A549 (cell line): ENCODE measurements at regions not wholly inside any gene's neighbourhood (a gene's known extent, or its start where the extent isn't known, plus 50 kb on each side); places are given as distances from the start of the nearest gene placed in this dataset.

ENCODE experiments used
- ATAC-seq, 2 experiments: fragments of 200-7000 bp in 1 of 2; fragments of >200 bp in 1 of 2; cut with Nextera tagmentation in 1 of 2; cut with Tn5 transposase in 1 of 2; 3 replicates each; pipeline versions ENCODE4 v1.8.0 to v1.9.1; 2018 to 2020; ENCODE audit warnings: mild to moderate bottlenecking in 1 of 2, moderate library complexity in 1 of 2
- CTCF ChIA-PET: fragments of 300-600 bp; sonication (Branson Sonifier 250); formaldehyde crosslinking; extraction: SDS; loops from one replicate; lab custom pipeline; 2021; ENCODE audit warnings: antibody characterized with exemption, inconsistent platforms; lab: Yijun Ruan, JAX
- POLR2A ChIA-PET: fragments of 350-600 bp; formaldehyde crosslinking; extraction: SDS; loops from one replicate; lab custom pipeline; 2021; ENCODE audit warnings: antibody characterized with exemption, inconsistent platforms; lab: Yijun Ruan, JAX
- DNase-seq, 2 experiments: peaks; one replicate each; pipeline versions ENCODE4 v3.0.0 to v3.0.0-alpha.2; 2011 to 2016; ENCODE audit warnings: low read depth in 1 of 2, low spot score in 1 of 2
- FAIRE-seq: peaks from 2 replicates; lab custom pipeline; 2011; peaks lifted over from hg19 to GRCh38; lab: Jason Lieb, UNC
- H3K27ac ChIP-seq, 2 experiments: fragments of >200 bp; sonication (Bioruptor Twin); formaldehyde crosslinking; 3 replicates each; pipeline ENCODE4 v1.5.1; 2016 to 2017
- H3K4me1 ChIP-seq: fragments of >200 bp; sonication (Bioruptor Twin); formaldehyde crosslinking; 3 replicates; pipeline ENCODE4 v1.6.1; 2016
- H3K4me2 ChIP-seq: fragments of >200 bp; sonication (Bioruptor Twin); formaldehyde crosslinking; 3 replicates; pipeline ENCODE4 v1.6.1; 2016
- H3K4me3 ChIP-seq: fragments of >200 bp; sonication (Bioruptor Twin); formaldehyde crosslinking; 3 replicates; pipeline ENCODE4 v1.5.1; 2016
- H3K9me3 ChIP-seq: fragments of >200 bp; sonication (Bioruptor Twin); formaldehyde crosslinking; 3 replicates; pipeline ENCODE4 v1.6.1; 2016
- CBX8 ChIP-seq: fragments of 200-600 bp; sonication (generic); IDR thresholded peaks from 2 replicates; pipeline ENCODE4 v1.6.1; 2016
- CHD4 ChIP-seq: fragments of 200-600 bp; sonication (generic); IDR thresholded peaks from 2 replicates; pipeline ENCODE4 v1.6.1; 2016; ENCODE audit warnings: antibody characterized with exemption, mild to moderate bottlenecking, borderline replicate concordance
- FOSL2 ChIP-seq, 2 experiments: fragments of 450-650 bp in 1 of 2; fragments of >200 bp in 1 of 2; sonication (Bioruptor Twin) in 1 of 2; formaldehyde crosslinking; IDR thresholded peaks; 2 replicates each; pipeline versions ENCODE4 v1.5.0 to v1.6.1; 2016 to 2020; ENCODE audit warnings: mild to moderate bottlenecking in 1 of 2, moderate library complexity in 1 of 2
- FOXS1 ChIP-seq: fragments of 250-450 bp; sonication (Bioruptor Pico); IDR thresholded peaks from 2 replicates; pipeline ENCODE4 v1.5.0; 2020; ENCODE audit warnings: mild to moderate bottlenecking, moderate library complexity
- HDAC2 ChIP-seq: fragments of 200-600 bp; sonication (generic); IDR thresholded peaks from 2 replicates; pipeline ENCODE4 v1.6.1; 2016
- HOXA7 ChIP-seq: fragments of 250-450 bp; sonication (Bioruptor Pico); IDR thresholded peaks from 2 replicates; pipeline ENCODE4 v1.5.0; 2020; ENCODE audit warnings: mild to moderate bottlenecking, moderate library complexity
- HOXB13 ChIP-seq: fragments of 250-450 bp; sonication (Bioruptor Pico); IDR thresholded peaks from 2 replicates; pipeline ENCODE4 v1.5.0; 2020; ENCODE audit warnings: low read depth, mild to moderate bottlenecking, moderate library complexity
- MAZ ChIP-seq: fragments of 150-350 bp; IDR thresholded peaks from 2 replicates; pipeline ENCODE4 v1.6.1; 2014; ENCODE audit warnings: antibody characterized with exemption, low read depth, low read length, borderline replicate concordance
- NPAS2 ChIP-seq: fragments of 250-450 bp; sonication (Bioruptor Pico); IDR thresholded peaks from 2 replicates; pipeline ENCODE4 v1.8.0; 2022; ENCODE audit warnings: mild to moderate bottlenecking, moderate library complexity, borderline replicate concordance
- NR3C1 ChIP-seq: fragments of >200 bp; sonication (Bioruptor Twin); formaldehyde crosslinking; IDR thresholded peaks from 3 replicates; pipeline ENCODE4 v1.6.1; 2017
- RAD21 ChIP-seq, 2 experiments: fragments of >200 bp in 1 of 2; sonication (Bioruptor Twin) in 1 of 2; formaldehyde crosslinking in 1 of 2; IDR thresholded peaks in 1 of 2; conservative IDR thresholded peaks in 1 of 2; 2 replicates in 1 of 2; 3 replicates in 1 of 2; pipeline ENCODE4 v1.6.1; 2012 to 2018; ENCODE audit warnings: inconsistent platforms in 1 of 2
- RFX5 ChIP-seq: fragments of 450-650 bp; IDR thresholded peaks from 2 replicates; pipeline ENCODE4 v1.7.1; 2014; ENCODE audit warnings: antibody characterized with exemption, mild to moderate bottlenecking, moderate library complexity
- RNF2 ChIP-seq: fragments of 200-600 bp; sonication (generic); IDR thresholded peaks from 2 replicates; pipeline ENCODE4 v1.6.1; 2016; ENCODE audit warnings: low read depth, mild to moderate bottlenecking, antibody characterized with exemption, moderate library complexity, borderline replicate concordance
- ZFP36 ChIP-seq: fragments of 450-650 bp; IDR thresholded peaks from 2 replicates; pipeline ENCODE4 v1.6.1; 2014; ENCODE audit warnings: borderline replicate concordance; ENCODE audit not compliant: partially characterized antibody
- ZSCAN20 ChIP-seq: fragments of 250-450 bp; sonication (Bioruptor Pico); IDR thresholded peaks from 2 replicates; pipeline ENCODE4 v1.8.0; 2022; ENCODE audit warnings: mild to moderate bottlenecking, moderate library complexity
- WGBS: methylation state at CpG from one replicate; pipeline ENCODE4 v1.1.6; 2017; ENCODE audit errors: missing lambda C conversion rate; 5-methylcytosine and 5-hydroxymethylcytosine counted together
- TF ChIP-seq, protein P1 (sequence below): fragments of 450-650 bp; IDR thresholded peaks from 2 replicates; pipeline ENCODE4 v1.6.1; 2014; ENCODE audit warnings: antibody characterized with exemption
- TF ChIP-seq, protein P2 (sequence below): fragments of >200 bp; sonication (Bioruptor Twin); formaldehyde crosslinking; IDR thresholded peaks from 3 replicates; pipeline ENCODE4 v1.5.1; 2016
- TF ChIP-seq, protein P3 (sequence below): fragments of >200 bp; sonication (Bioruptor Twin); formaldehyde crosslinking; IDR thresholded peaks from 3 replicates; pipeline ENCODE4 v1.6.1; 2016
- TF ChIP-seq, protein P4 (sequence below): IDR thresholded peaks from 2 replicates; pipeline ENCODE4 v1.6.1; 2012

DNA sequence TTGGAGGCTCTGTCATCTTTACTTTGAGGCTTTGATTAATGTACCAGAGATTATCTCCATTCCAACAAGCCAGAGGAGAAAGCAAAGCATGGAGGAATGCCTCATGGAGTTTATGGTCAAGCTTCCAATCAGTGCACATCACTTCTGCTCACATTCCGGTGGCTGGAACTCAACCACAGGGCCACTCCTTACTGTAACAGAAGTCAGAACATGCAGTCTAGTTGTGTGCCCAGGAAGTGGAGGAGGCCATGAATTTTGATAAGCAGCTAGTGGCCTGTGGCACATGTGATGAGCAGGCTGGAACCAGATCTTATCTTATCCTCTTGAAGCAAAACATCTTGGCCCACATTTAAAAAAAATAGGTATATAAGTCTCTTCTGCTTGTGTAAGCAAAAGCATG lies 258.9 kb upstream of the ARHGAP20 start:
- Histone ChIP-seq H3K4me3 (no peak overlapping the region), H3K27ac (no peak overlapping the region), H3K4me1 (no peaks in the 10 kb centered on the region), H3K4me2 (no peak overlapping the region), H3K9me3 (no peaks in the 10 kb centered on the region)
- ATAC-seq (no peak), FAIRE-seq (no peak), DNase-seq (no peak)
- ChIA-PET CTCF (no interaction called here), POLR2A (no interaction called here)
- TF ChIP-seq HOXA7 (CRISPR knock-in tag) (no peak), RAD21 (conservative IDR thresholded peaks at IDR 0.05 in 1 of 2, IDR thresholded peaks at IDR 0.05 in 1 of 2) (no peak), CHD4 (no peak), CBX8 (no peak), NR3C1 (no peak), NPAS2 (CRISPR knock-in tag) (no peak), RFX5 (no peak), HDAC2 (no peak), ZFP36 (no peak)
- TF ChIP-seq, protein P1, sequence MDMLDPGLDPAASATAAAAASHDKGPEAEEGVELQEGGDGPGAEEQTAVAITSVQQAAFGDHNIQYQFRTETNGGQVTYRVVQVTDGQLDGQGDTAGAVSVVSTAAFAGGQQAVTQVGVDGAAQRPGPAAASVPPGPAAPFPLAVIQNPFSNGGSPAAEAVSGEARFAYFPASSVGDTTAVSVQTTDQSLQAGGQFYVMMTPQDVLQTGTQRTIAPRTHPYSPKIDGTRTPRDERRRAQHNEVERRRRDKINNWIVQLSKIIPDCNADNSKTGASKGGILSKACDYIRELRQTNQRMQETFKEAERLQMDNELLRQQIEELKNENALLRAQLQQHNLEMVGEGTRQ, result no peak
- TF ChIP-seq, protein P2, sequence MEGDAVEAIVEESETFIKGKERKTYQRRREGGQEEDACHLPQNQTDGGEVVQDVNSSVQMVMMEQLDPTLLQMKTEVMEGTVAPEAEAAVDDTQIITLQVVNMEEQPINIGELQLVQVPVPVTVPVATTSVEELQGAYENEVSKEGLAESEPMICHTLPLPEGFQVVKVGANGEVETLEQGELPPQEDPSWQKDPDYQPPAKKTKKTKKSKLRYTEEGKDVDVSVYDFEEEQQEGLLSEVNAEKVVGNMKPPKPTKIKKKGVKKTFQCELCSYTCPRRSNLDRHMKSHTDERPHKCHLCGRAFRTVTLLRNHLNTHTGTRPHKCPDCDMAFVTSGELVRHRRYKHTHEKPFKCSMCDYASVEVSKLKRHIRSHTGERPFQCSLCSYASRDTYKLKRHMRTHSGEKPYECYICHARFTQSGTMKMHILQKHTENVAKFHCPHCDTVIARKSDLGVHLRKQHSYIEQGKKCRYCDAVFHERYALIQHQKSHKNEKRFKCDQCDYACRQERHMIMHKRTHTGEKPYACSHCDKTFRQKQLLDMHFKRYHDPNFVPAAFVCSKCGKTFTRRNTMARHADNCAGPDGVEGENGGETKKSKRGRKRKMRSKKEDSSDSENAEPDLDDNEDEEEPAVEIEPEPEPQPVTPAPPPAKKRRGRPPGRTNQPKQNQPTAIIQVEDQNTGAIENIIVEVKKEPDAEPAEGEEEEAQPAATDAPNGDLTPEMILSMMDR, result no peak
- 83% methylated on average over 1 of the region's 1 CpG for WGBS

DNA sequence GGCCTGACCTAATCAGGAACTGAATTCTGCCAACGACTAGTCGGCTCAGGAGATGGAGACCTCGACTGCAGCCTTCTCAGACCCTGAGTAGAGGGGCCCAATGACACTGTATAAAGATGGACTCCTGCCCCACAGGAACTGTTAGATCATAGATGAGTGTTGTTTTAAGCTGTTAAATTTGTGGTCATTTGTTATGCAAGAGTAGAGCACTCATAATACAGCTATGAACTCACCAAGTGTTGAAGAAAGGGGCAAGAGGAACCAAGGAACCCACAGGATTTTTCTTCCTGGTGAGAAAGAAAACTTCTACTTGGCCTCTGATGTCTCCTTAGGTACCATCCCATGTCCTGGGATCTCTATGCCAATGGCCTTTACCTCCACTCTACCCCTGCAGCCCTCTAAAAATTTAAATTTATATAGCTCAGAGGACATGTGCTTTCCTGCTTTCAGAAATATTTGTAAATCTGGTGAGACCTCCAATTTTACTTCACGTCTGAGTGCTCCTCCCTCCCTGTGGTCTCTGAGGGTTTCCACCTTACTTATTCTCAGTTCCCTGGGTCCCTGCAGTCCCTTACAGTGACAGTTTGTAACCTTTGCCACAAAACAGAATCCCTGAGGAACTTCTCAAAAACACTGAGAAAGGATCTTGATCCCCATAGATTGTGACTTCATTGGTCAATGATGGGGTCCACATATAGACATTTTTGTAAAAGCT lies 256.3 kb upstream of the ARHGAP20 start:
- CTCF ChIA-PET, result no interaction called here
- Histone ChIP-seq H3K9me3 (no peaks in the 10 kb centered on the region), H3K4me3 (no peak overlapping the region), H3K4me1 (no peaks in the 10 kb centered on the region), H3K27ac (no peak overlapping the region), H3K4me2 (no peak overlapping the region)
- FAIRE-seq, result no peak
- no peak for ATAC-seq
- TF ChIP-seq, protein P3, sequence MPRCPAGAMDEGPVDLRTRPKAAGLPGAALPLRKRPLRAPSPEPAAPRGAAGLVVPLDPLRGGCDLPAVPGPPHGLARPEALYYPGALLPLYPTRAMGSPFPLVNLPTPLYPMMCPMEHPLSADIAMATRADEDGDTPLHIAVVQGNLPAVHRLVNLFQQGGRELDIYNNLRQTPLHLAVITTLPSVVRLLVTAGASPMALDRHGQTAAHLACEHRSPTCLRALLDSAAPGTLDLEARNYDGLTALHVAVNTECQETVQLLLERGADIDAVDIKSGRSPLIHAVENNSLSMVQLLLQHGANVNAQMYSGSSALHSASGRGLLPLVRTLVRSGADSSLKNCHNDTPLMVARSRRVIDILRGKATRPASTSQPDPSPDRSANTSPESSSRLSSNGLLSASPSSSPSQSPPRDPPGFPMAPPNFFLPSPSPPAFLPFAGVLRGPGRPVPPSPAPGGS, result no peak
- no peak for TF ChIP-seq HOXB13
- TF ChIP-seq FOSL2 (IDR thresholded peaks at IDR 0.05), result no peak
- no peak for TF ChIP-seq FOSL2 (CRISPR knock-in tag; IDR thresholded peaks at IDR 0.05)
- no peak for TF ChIP-seq MAZ
- TF ChIP-seq NR3C1, result no peak
- TF ChIP-seq ZSCAN20, result no peak
- TF ChIP-seq HDAC2, result no peak
- TF ChIP-seq CBX8, result no peak
- no peak for TF ChIP-seq FOXS1 (CRISPR knock-in tag)
- TF ChIP-seq, protein P2, result no peak
- TF ChIP-seq RNF2, result no peak
- TF ChIP-seq, protein P4, sequence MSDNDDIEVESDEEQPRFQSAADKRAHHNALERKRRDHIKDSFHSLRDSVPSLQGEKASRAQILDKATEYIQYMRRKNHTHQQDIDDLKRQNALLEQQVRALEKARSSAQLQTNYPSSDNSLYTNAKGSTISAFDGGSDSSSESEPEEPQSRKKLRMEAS, result no peak
- 2% methylated on average over 4 of the region's 4 CpGs for WGBS
- POLR2A ChIA-PET, result no interaction called here
- no peak for DNase-seq
